GM21528 (cell line): ENCODE measurements at regions not wholly inside any gene's neighbourhood (a gene's known extent, or its start where the extent isn't known, plus 50 kb on each side); places are given as distances from the start of the nearest gene placed in this dataset.

Experiments used
- ATAC-seq: cut with Tn5 transposase; IDR thresholded peaks from one replicate; pipeline ENCODE4 v1.9.1; 2021; ENCODE audit warnings: mild to moderate bottlenecking, moderate library complexity; ENCODE audit not compliant: unreplicated experiment, low FRiP score

- no peak for ATAC-seq
Measured at GRCh38 chr2:235139956-235140800, 188.4 kb downstream of the SH3BP4 start.

- no peak for ATAC-seq
Measured at GRCh38 chr2:235140801-235141081, 188.9 kb downstream of the SH3BP4 start.

GRCh38 chr2:235141411-235142128 lies 189.8 kb downstream of the SH3BP4 start:
- no peak for ATAC-seq

GRCh38 chr2:235142601-235143000 lies 190.8 kb downstream of the SH3BP4 start:
- ATAC-seq: no peak

GRCh38 chr2:235143789-235144188 lies 192.0 kb downstream of the SH3BP4 start:
- ATAC-seq: no peak

- no peak for ATAC-seq
Measured at GRCh38 chr2:235144291-235144690, 192.5 kb downstream of the SH3BP4 start.

- no peak for ATAC-seq
Measured at GRCh38 chr2:235146206-235146605, 194.4 kb downstream of the SH3BP4 start.

- ATAC-seq: no peak
Measured at GRCh38 chr2:235146871-235147565, 195.2 kb downstream of the SH3BP4 start.

- ATAC-seq: no peak
Measured at GRCh38 chr2:235148201-235149170, 196.7 kb downstream of the SH3BP4 start.

GRCh38 chr2:235149240-235149659 lies 197.4 kb downstream of the SH3BP4 start:
- ATAC-seq: no peak

- ATAC-seq: no peak
Measured at GRCh38 chr2:235149736-235150135, 197.9 kb downstream of the SH3BP4 start.

GRCh38 chr2:235151152-235151551 lies 199.3 kb downstream of the SH3BP4 start:
- ATAC-seq: no peak

- no peak for ATAC-seq
Measured at GRCh38 chr2:235155163-235155562, 203.3 kb downstream of the SH3BP4 start.

GRCh38 chr2:235156055-235156454 lies 204.2 kb downstream of the SH3BP4 start:
- ATAC-seq: no peak

GRCh38 chr2:235157746-235158482 lies 206.1 kb downstream of the SH3BP4 start:
- ATAC-seq: no peak

- ATAC-seq: no peak
Measured at GRCh38 chr2:235160281-235160810, 208.5 kb downstream of the SH3BP4 start.

- ATAC-seq: no peak
Measured at GRCh38 chr2:235161565-235161964, 209.7 kb downstream of the SH3BP4 start.

- no peak for ATAC-seq
Measured at GRCh38 chr2:235162082-235162836, 210.4 kb downstream of the SH3BP4 start.

- no peak for ATAC-seq
Measured at GRCh38 chr2:235162837-235163197, 211.0 kb downstream of the SH3BP4 start.
